HG02870 (cell line): ENCODE measurements at regions not wholly inside any gene's neighbourhood (a gene's known extent, or its start where the extent isn't known, plus 50 kb on each side); places are given as distances from the start of the nearest gene placed in this dataset.
"Not testable (repeated sequence)": the region's sequence is repeated elsewhere in the genome, so short reads cannot be mapped to it uniquely, and the experiment has no call there.

Experiments used
- ATAC-seq: cut with Tn5 transposase; IDR thresholded peaks from one replicate; pipeline ENCODE4 v1.9.1; 2021; ENCODE audit warnings: mild to moderate bottlenecking, moderate library complexity; ENCODE audit not compliant: unreplicated experiment

GRCh38 chr5:105057001-105057436, 1494.4 kb upstream of the NUDT12 start:
- no peak for ATAC-seq

DNA sequence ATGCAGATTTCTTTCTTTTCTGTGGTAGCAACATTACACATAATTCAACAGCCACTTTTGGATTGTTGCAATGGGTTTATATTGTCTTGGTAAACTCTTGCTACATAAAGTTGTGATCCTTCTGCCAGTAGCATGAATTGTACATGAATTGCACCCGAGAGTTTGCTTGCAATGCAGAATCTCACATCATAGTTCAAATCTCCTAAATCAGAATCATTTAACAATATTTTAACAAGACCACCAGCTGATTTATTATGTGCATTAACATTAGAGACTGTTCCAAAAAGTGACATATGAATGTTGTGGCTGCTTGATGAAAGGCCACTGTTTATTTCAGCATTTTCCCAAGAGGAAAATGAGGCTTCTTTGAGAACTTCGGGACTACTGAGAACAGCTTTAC, 1491.8 kb upstream of the NUDT12 start:
- no peak for ATAC-seq

DNA sequence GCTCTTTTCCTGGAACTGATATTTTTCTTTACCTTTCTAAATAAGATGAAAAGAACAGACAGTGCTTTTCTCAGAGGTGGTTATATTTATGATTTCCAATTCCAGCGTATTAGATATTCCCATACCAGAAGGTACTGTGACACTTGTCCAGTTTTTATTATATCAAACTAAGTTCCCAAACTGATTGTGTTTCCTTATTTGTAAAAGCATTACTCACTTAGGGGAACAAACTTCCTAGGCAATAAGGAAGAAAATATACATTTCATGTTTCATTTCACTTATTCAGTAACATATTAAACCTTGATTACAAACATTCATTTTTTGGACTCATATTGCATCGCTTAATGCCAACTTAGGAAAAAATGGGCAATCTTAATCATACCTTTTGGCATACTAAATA, 1480.0 kb upstream of the NUDT12 start:
- ATAC-seq: no peak

- not testable (repeated sequence) for ATAC-seq
Measured at GRCh38 chr5:105036814-105037213, 1474.2 kb upstream of the NUDT12 start.

- no peak for ATAC-seq
Measured at GRCh38 chr5:105034401-105034763, 1471.8 kb upstream of the NUDT12 start.

DNA sequence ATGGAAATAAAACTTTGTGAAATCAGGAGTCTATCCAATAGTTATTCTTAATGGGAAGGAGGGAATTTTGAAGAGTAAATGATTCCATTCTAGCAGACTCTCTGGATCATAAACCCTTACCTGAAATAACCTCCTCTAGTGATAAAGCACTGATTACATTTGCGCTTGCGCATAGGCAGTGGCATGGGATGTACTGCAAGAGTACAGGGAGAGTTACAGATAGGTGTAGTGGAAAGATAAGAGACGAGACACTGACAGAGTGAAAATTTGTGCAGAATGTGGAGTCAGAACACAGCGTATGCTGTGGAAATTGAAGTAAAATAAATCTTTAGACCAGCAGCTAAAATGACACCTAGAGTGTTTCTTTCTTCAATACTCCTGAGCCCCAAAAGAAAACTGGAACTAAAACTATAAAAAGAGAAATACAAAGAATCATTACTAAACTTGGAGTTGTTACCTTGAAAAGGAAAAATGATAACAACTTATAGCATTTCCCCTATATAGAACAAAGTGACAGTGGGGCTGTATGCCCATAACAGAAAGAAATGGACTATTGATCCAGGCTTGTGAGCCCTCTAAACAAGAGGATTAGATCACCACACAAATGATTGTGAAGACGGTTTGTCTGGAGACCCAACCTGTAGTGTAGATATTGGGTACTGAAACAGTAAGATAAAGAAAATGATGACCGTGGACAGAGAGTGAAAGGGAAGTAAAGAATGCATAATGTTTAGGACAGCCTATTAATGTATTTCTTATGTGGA, 1471.2 kb upstream of the NUDT12 start:
- ATAC-seq: no peak

- no peak for ATAC-seq
Measured at GRCh38 chr5:105032917-105033316, 1470.3 kb upstream of the NUDT12 start.

GRCh38 chr5:105030153-105030552, 1467.6 kb upstream of the NUDT12 start:
- no peak for ATAC-seq

GRCh38 chr5:105015098-105015497, 1452.5 kb upstream of the NUDT12 start:
- no peak for ATAC-seq

DNA sequence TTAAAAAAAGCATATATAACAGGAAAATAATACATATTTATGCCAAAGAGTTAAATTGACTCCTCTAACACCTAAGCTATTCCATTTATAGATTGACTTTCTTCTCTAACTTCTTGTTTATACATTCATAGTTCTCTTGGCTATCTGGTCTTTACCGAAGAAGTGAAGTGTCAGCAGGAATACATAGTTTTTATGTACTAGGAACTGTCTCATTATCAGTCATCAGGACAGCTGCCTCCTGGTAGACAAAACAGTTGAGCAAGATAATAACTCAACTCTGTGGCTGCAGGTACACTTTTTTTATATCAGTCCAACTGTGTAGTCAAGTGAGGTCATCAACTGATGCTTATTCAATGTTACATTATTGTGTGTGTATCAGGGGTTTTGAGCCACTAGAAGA, 1436.0 kb upstream of the NUDT12 start:
- no peak for ATAC-seq

GRCh38 chr5:104998169-104998568, 1435.6 kb upstream of the NUDT12 start:
- no peak for ATAC-seq

GRCh38 chr5:104987074-104987473, 1424.5 kb upstream of the NUDT12 start:
- no peak for ATAC-seq

DNA sequence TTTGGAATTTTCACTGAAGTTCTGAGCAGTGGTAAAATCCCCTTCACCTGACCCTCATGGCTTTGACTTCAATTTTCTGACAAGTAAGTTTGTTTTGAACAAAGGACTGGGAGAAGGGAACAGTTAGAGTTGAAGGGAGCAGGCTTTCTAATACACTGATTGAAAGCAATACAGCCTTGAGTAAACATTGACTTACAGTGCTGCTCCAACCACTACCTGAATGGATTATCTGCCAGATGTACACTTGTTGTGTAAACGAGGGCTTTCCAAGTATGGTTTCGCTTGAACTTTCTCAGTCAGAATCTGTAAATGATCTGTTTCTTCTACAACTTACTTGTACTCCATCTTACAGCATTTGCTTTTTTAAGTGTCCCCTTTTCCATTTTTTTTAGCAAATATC, 1414.9 kb upstream of the NUDT12 start:
- ATAC-seq: no peak

DNA sequence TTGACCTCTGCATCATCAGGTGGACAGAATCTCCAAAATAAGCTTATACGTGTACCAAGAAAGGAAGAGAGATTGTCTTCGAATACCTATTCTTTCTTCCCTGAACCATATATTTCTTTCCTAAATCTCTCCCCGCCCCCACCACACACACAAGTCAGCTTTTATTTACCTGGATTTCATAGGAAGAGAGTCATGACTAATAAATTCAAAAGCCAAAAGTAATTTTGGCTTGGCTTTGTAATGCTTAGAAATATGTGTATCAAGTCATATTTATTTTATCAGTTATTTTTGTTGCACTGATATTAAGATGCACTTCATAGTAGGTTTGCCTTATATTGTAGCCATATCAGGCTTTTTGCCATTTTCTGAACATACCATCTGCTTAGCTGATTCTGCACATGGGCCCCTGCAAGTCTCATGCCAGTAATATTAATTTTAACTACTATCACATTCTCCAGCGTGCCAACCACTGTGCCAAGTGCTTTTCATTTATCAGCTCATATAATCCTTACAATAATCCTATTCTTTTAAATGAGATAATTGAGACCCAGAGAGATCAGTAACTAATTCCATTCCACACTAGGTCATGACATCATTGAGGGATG, 1405.3 kb upstream of the NUDT12 start:
- no peak for ATAC-seq

DNA sequence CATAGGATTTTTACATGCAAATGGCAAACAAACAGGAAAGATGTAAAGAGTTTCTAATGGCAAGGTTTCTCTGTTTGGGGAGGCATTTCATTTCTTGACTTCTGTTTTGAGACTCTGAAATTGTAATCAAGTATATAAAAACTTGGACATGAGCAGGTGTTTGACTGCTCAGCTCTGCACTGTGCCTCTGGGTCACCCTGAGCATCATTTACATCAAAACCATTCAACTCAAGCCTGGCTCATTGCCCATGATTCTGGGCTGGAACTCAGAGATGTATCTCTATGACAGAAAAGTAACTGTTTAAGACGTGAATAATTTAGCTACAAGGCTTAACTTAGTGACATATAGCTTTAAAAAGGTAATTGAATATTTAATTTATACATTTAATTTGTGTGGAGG, 1402.4 kb upstream of the NUDT12 start:
- no peak for ATAC-seq

- ATAC-seq: no peak
Measured at GRCh38 chr5:104955479-104955878, 1392.9 kb upstream of the NUDT12 start.

GRCh38 chr5:104952876-104953275, 1390.3 kb upstream of the NUDT12 start:
- ATAC-seq: no peak

DNA sequence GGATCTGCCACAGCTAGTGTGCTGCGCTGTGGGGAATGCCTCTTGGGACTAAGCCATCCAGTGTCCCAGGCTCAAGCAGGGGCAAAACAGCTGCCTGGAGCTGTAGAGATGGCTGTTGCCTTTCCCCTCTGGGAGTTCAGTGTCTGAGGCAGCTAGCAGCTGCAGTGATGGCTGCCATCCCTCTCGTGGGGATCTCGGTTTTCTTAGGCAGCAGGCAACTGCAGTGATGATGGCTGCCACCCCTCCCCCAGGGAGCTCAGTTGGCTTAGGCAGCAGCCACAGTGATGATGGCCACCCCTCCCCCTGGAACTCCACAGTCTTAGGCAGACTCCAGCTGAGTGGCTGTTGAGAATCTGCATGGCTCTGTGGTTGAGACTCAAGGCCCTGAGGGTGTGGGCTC, 1389.2 kb upstream of the NUDT12 start:
- ATAC-seq: no peak

- ATAC-seq: no peak
Measured at GRCh38 chr5:104947076-104947475, 1384.5 kb upstream of the NUDT12 start.

DNA sequence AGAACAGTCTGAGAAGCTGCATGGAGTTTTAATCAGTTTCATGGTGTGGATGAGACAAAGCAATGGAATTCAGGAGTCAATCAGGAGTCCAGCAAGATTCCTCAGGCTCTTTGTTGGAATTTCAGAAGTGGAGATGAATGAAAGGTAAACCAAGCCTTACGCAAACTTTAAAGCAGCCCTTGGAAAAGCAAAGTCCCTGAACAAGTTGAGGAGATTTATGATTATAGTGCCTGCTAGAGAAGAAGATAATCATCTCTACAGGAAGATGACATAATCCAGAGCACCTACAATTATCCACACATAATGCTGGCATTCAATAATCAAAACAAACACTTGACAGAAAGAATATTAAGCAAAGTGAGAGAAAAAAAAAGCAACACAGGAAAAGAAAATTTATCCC, 1380.1 kb upstream of the NUDT12 start:
- no peak for ATAC-seq

DNA sequence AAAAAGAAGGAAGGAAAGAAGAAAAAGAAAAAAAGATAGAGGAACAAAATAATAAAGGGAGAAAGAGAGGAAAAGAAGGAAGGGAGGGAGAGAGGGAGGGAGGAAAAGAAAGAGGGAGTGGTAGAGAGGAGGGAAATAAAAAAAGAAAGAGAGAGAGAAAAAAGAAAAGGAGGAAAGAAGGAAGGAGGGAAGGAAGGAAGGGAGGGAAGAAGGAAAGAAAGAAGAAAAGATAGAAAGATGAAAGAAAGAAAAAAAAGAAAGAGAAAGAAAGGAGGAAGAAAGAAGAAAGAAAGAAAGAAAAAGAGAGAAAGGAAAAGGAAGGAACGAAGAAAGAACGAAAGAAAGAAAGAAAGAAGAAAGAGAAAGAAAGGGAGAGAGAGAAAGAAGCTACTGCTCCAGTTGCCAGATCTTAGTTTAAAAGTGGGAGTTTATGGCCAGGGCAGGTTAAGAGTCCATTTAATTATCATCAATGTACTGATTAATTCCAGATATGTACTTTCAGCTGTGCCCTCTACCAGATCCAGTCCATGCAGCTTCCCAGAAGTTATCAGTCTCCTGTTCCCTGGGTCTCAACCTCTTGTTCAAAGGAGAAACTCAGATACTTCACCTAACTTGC, 1378.5 kb upstream of the NUDT12 start:
- no peak for ATAC-seq

DNA sequence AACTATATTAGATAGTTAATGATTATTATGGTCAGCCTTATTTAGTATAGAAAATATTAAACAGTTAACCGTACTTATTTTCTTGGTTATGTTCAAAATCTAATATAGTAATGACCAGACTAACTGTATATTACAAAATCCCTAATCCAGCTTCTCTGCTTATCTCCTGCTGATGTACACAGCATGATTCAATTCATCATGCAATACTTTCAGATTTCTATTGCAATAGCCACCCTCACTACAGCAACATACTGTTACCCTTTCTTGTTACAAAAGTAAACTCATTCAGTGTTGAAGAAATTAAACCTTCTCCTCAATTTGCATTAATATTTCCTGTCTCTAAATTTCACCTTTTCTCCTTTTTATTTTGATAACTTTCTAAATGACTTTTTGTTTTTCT, 1375.0 kb upstream of the NUDT12 start:
- no peak for ATAC-seq
